HEK293T (cell line): ENCODE measurements at regions not wholly inside any gene's neighbourhood (a gene's known extent, or its start where the extent isn't known, plus 50 kb on each side); places are given as distances from the start of the nearest gene placed in this dataset.
"Not testable (repeated sequence)": the region's sequence is repeated elsewhere in the genome, so short reads cannot be mapped to it uniquely, and the experiment has no call there.

Experiments
- CTCF ChIA-PET: fragments of 350-600 bp; formaldehyde crosslinking; extraction: SDS; loops from one replicate; lab custom pipeline; 2021; ENCODE audit warnings: antibody characterized with exemption, inconsistent platforms; lab: Yijun Ruan, JAX
- POLR2A ChIA-PET: fragments of 350-600 bp; formaldehyde crosslinking; extraction: SDS; loops from one replicate; lab custom pipeline; 2020; ENCODE audit warnings: antibody characterized with exemption, inconsistent platforms; lab: Yijun Ruan, JAX
- DNase-seq: peaks from one replicate; pipeline ENCODE4 v3.0.0; 2012; ENCODE audit warnings: mixed read lengths; ENCODE audit errors: extremely low spot score
- ARNT ChIP-seq: fragments of 450-650 bp; IDR thresholded peaks from 2 replicates; pipeline ENCODE4 v1.6.1; 2017; ENCODE audit warnings: mild to moderate bottlenecking
- BHLHE40 ChIP-seq: fragments of 450-650 bp; IDR thresholded peaks from 2 replicates; pipeline ENCODE4 v1.6.1; 2016; ENCODE audit warnings: mild to moderate bottlenecking, moderate library complexity, borderline replicate concordance
- CTBP1 ChIP-seq: fragments of 450-650 bp; IDR thresholded peaks from 2 replicates; pipeline ENCODE4 v1.6.1; 2016; ENCODE audit warnings: borderline replicate concordance
- ELF4 ChIP-seq: fragments of 450-650 bp; IDR thresholded peaks from 2 replicates; pipeline ENCODE4 v1.6.1; 2017; ENCODE audit warnings: antibody characterized with exemption
- FOXA1 ChIP-seq: fragments of 450-650 bp; IDR thresholded peaks from 2 replicates; pipeline ENCODE4 v1.6.1; 2016; ENCODE audit warnings: mild to moderate bottlenecking
- FOXK2 ChIP-seq: fragments of 450-650 bp; IDR thresholded peaks from 2 replicates; pipeline ENCODE4 v1.6.1; 2016; ENCODE audit warnings: mild to moderate bottlenecking
- FOXM1 ChIP-seq: fragments of 450-650 bp; IDR thresholded peaks from 2 replicates; pipeline ENCODE4 v1.6.1; 2017; ENCODE audit warnings: mild to moderate bottlenecking, borderline replicate concordance
- HDGF ChIP-seq: fragments of 450-650 bp; IDR thresholded peaks from 2 replicates; pipeline ENCODE4 v1.6.1; 2017; ENCODE audit warnings: antibody characterized with exemption, borderline replicate concordance
- L3MBTL2 ChIP-seq: fragments of 450-650 bp; conservative IDR thresholded peaks from 2 replicates; pipeline ENCODE4 v1.6.1; 2016; ENCODE audit warnings: mild to moderate bottlenecking
- LEF1 ChIP-seq: fragments of 450-650 bp; IDR thresholded peaks from 2 replicates; pipeline ENCODE4 v1.6.1; 2017; ENCODE audit warnings: mild to moderate bottlenecking, borderline replicate concordance
- NFRKB ChIP-seq: fragments of 450-650 bp; IDR thresholded peaks from 2 replicates; pipeline ENCODE4 v1.6.1; 2016; ENCODE audit warnings: mild to moderate bottlenecking, moderate library complexity
- PKNOX1 ChIP-seq: fragments of 450-650 bp; IDR thresholded peaks from 2 replicates; pipeline ENCODE4 v1.6.1; 2016
- SP1 ChIP-seq: fragments of 450-650 bp; IDR thresholded peaks from 2 replicates; pipeline ENCODE4 v1.6.1; 2017
- SUZ12 ChIP-seq: fragments of 450-650 bp; IDR thresholded peaks from 2 replicates; pipeline ENCODE4 v1.6.1; 2016; ENCODE audit warnings: mild to moderate bottlenecking
- TARDBP ChIP-seq: fragments of 450-650 bp; IDR thresholded peaks from 2 replicates; pipeline ENCODE4 v1.6.1; 2016
- ZNF384 ChIP-seq: fragments of 450-650 bp; IDR thresholded peaks from 2 replicates; pipeline ENCODE4 v1.6.1; 2016

- DNase-seq, CTCF ChIA-PET, POLR2A ChIA-PET: not testable (repeated sequence)
These were observed 421.5 kb downstream of the PCDH19 start for GRCh38 chrX:99988532-99988931.

DNA sequence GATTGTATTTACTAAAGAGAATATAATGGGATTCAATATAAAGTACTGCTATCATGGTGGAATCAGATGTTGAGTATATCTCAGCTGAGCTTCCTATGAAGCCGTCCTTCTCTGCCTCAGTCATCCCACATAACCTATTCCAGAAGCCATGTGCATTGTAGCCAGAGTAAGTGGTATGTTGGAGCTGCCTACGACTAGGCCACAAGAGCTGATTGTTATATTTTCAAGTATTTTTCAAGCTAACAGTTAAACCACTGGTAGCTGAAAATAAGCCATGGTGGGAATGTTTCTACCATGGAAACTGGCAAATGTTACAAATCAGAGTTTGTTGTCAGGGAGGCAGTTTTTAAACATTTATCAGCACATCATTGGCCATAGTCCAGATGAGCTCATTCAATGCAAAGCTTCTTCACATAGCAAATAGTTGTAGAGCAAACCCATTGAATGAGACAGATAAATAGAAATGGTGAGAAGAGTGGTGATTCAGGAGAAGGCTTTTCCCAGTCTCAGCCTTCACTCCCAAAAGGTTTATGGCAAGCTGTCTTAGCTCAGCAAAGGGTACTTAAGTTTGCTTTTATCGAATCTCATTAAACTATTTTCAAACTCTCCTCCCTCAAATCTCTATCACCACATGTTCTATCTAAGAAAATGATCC is 436.4 kb downstream of the PCDH19 start:
- ChIA-PET CTCF (no interaction called here), POLR2A (no interaction called here)
- TF ChIP-seq CTBP1 (no peak), SUZ12 (no peak), FOXM1 (no peak), FOXK2 (no peak), HDGF (no peak), LEF1 (no peak), ZNF384 (no peak), FOXA1 (no peak), TARDBP (no peak), ELF4 (no peak)
- no peak for DNase-seq

DNA sequence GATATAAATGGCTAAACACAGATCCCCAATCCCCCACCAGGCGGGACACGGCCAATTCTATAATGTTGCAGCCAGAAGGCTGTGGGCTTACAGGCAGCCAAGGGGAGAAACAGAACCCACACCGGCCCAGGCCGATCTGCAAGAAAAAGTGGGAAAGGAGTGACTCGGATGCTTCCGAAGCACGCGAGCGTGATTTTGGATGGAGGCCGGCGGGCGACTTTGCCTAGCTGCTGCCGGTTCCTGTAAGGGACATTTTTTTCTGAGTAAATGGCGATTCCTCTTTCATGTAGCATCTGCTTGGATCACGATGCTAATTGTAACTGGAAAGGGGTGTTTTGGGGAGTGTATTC is 470.2 kb downstream of the PCDH19 start:
- ChIA-PET POLR2A (no interaction called here), CTCF (no interaction called here)
- TF ChIP-seq FOXA1 (no peak), FOXK2 (no peak), ZNF384 (no peak), BHLHE40 (no peak), PKNOX1 (no peak), NFRKB (no peak), CTBP1 (no peak), ELF4 (no peak), L3MBTL2 (no peak), LEF1 (no peak), SP1 (no peak), SUZ12 (no peak), ARNT (no peak), FOXM1 (no peak), HDGF (no peak), TARDBP (no peak)
- no peak for DNase-seq

GRCh38 chrX:99939206-99939882 is 470.7 kb downstream of the PCDH19 start:
- POLR2A ChIA-PET, CTCF ChIA-PET, DNase-seq: not testable (repeated sequence)

DNA sequence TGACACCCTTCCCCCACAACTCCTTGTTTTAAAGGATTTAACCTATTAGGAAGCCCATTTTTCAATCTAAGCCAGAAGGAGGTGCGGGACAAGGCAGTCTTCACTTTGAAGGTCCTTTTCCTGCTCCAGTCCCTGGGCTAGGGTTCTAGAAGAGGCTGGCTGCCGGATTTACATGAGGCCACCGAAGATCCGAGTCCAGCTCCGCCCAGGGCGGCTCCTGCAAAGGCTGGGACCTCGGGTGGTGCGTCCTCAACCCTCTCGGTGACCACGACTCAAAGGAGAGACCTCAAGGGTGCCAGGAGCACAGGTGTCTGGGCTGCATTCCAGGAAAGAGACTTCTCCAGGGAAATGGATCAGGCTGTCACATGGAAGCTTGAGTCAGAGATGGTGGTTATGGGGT is 471.6 kb downstream of the PCDH19 start:
- CTCF ChIA-PET: no interaction called here
- POLR2A ChIA-PET: no interaction called here
- TF ChIP-seq NFRKB (no peak), ARNT (no peak), SP1 (no peak), L3MBTL2 (no peak), FOXA1 (no peak)
- no peak for DNase-seq

DNA sequence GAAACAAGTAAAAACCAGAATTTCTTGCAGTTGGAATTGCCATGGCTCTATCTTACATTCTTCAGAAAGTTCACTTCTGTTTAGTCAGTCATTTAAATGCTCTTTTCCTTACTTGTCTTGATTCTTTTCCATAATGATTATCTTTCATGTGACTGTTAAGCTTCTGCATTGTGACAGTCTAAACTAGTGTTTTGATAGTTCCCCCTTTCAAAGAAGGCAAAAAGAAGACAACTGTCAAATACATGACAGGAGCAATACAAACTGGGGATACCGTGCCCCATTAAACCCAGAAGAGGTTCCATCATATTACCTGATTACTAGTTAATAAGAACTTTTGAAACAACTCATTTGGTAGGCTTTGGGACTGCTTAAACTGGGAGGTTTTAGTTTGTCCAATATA is 476.2 kb downstream of the PCDH19 start:
- ChIA-PET CTCF (no interaction called here), POLR2A (no interaction called here)
- TF ChIP-seq PKNOX1 (no peak), BHLHE40 (no peak)
- DNase-seq: no peak

DNA sequence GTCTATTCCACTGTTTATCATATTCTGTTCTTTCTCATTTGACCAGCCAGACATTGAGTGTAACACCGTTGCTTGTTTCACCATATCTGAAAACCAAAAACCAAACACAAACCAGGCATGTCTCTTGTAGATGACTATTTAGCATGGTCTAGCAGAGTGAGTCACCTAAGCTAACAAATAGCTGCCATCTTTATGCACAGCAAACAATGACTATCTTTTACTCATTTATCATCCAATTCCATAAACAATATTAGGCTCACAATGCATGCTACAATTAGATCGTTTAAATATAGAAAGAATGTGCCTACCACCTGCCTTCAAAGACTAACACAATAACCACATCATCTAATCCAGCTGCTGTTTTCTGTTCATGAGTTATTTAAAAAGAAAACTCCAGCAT is 495.4 kb downstream of the PCDH19 start:
- DNase-seq: no peak

More for the DNA sequence above, 495.4 kb downstream of the PCDH19 start:
- CTCF ChIA-PET: no interaction called here
- POLR2A ChIA-PET: no interaction called here
- no peak for TF ChIP-seq ARNT
- TF ChIP-seq PKNOX1: no peak
- TF ChIP-seq NFRKB: no peak
